DND-41 (cell line): ENCODE measurements at regions not wholly inside any gene's neighbourhood (a gene's known extent, or its start where the extent isn't known, plus 50 kb on each side); places are given as distances from the start of the nearest gene placed in this dataset.

Experiments
- CTCF ChIP-seq: IDR thresholded peaks from 2 replicates; pipeline ENCODE4 v1.5.1; 2012; ENCODE audit warnings: borderline replicate concordance, low read length, moderate library complexity, mild to moderate bottlenecking; ENCODE audit not compliant: poor library complexity, severe bottlenecking; ENCODE audit errors: extremely low read depth
- EZH2 ChIP-seq: IDR thresholded peaks from 3 replicates; pipeline ENCODE4 v1.6.1; 2012; ENCODE audit warnings: borderline replicate concordance, low read depth, mild to moderate bottlenecking, moderate library complexity, low read length, inconsistent platforms; ENCODE audit not compliant: severe bottlenecking

- TF ChIP-seq CTCF (no peak), EZH2 (no peak)
Observed at GRCh38 chr17:55873017-55873758, 122.3 kb downstream of the PCTP start.
